GM21737 (cell line): ENCODE measurements at regions not wholly inside any gene's neighbourhood (a gene's known extent, or its start where the extent isn't known, plus 50 kb on each side); places are given as distances from the start of the nearest gene placed in this dataset.
A peak's percentile ranks its signal among the peaks of the same experiment; 100 is the strongest.
"Not testable (repeated sequence)": the region's sequence is repeated elsewhere in the genome, so short reads cannot be mapped to it uniquely, and the experiment has no call there.

Source experiments
- ATAC-seq: cut with Tn5 transposase; IDR thresholded peaks from one replicate; pipeline ENCODE4 v1.9.1; 2021; ENCODE audit warnings: mild to moderate bottlenecking, moderate library complexity; ENCODE audit not compliant: unreplicated experiment

- ATAC-seq: no peak
Measured at GRCh38 chr9:33690143-33690933, 105.0 kb upstream of the PRSS3 start.

- ATAC-seq: no peak
Measured at GRCh38 chr9:33695299-33695698, 100.1 kb upstream of the PRSS3 start.

- no peak for ATAC-seq
Measured at GRCh38 chr9:33695856-33696255, 99.5 kb upstream of the PRSS3 start.

GRCh38 chr9:33697171-33697570 is 98.2 kb upstream of the PRSS3 start:
- ATAC-seq: no peak

- no peak for ATAC-seq
Measured at GRCh38 chr9:33698267-33698666, 97.1 kb upstream of the PRSS3 start.

- ATAC-seq: not testable (repeated sequence)
Measured at GRCh38 chr9:33700940-33701339, 94.4 kb upstream of the PRSS3 start.

GRCh38 chr9:33703430-33704102 is 91.8 kb upstream of the PRSS3 start:
- no peak for ATAC-seq

GRCh38 chr9:33705440-33705839 is 89.9 kb upstream of the PRSS3 start:
- not testable (repeated sequence) for ATAC-seq

GRCh38 chr9:33708441-33708840 is 86.9 kb upstream of the PRSS3 start:
- ATAC-seq: no peak

GRCh38 chr9:33709269-33709668 is 86.1 kb upstream of the PRSS3 start:
- no peak for ATAC-seq

GRCh38 chr9:33711418-33711817 is 83.9 kb upstream of the PRSS3 start:
- ATAC-seq: not testable (repeated sequence)

- no peak for ATAC-seq
Measured at GRCh38 chr9:33714989-33715388, 80.4 kb upstream of the PRSS3 start.

- no peak for ATAC-seq
Measured at GRCh38 chr9:33718987-33719386, 76.4 kb upstream of the PRSS3 start.

- ATAC-seq: no peak
Measured at GRCh38 chr9:33719581-33720374, 75.6 kb upstream of the PRSS3 start.

GRCh38 chr9:33721674-33722358 is 73.5 kb upstream of the PRSS3 start:
- peak; percentile 70 for ATAC-seq

GRCh38 chr9:33722359-33722675 is 73.0 kb upstream of the PRSS3 start:
- no peak for ATAC-seq

- no peak for ATAC-seq
Measured at GRCh38 chr9:33728613-33729012, 66.7 kb upstream of the PRSS3 start.

GRCh38 chr9:33731142-33731541 is 64.2 kb upstream of the PRSS3 start:
- no peak for ATAC-seq

- no peak for ATAC-seq
Measured at GRCh38 chr9:33731625-33732024, 63.7 kb upstream of the PRSS3 start.

GRCh38 chr9:33734247-33734940 is 61.0 kb upstream of the PRSS3 start:
- ATAC-seq: not testable (repeated sequence)
